HG03175 (cell line): ENCODE measurements at regions not wholly inside any gene's neighbourhood (a gene's known extent, or its start where the extent isn't known, plus 50 kb on each side); places are given as distances from the start of the nearest gene placed in this dataset.
"Not testable (repeated sequence)": the region's sequence is repeated elsewhere in the genome, so short reads cannot be mapped to it uniquely, and the experiment has no call there.

Experiments used
- ATAC-seq: cut with Tn5 transposase; IDR thresholded peaks from one replicate; pipeline ENCODE4 v1.9.1; 2021; ENCODE audit warnings: mild to moderate bottlenecking, moderate library complexity; ENCODE audit not compliant: unreplicated experiment

GRCh38 chr11:37391615-37392014 lies 793.6 kb upstream of the RAG2 start:
- ATAC-seq, result no peak

DNA sequence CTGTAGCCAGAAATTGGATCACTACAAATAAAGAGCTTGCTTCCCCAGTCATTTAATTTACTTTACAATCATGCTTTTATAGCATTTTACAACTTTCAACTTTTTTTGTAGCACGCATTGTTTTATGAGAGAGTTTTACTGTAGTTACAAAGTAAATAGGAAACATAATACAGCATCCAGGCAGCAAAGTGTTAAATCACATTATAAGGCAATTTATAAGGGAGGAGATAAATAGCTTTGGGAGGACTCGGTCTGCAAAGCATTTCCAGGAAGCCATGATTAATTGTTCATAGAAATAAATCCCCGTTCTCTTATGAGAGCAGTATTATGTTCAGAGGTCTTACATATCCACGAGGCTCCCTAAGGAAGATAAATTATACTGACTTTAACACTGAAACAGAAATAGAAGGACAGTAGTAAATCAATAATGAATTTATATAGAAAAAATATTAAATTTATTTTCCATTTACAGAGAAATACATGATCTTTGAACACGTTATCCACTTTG lies 792.6 kb upstream of the RAG2 start:
- no peak for ATAC-seq

DNA sequence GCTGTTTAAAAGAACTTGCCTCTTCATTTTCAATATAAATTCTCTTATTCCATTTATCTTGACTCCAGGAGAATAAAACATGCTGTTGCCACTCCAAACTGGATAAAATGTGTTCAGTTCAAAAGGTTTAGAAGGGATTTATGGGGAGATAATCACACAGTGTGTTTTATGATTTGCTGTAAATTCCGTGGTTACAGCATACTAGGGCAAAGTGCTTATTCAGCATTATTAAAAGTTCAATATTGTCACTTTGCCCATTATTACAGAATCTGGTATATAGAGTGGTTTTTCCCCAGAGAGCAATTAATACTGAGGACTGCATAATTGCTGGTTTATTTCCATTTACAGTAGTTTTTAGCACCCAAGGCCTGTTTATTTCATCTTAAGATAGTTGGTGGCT lies 780.9 kb upstream of the RAG2 start:
- no peak for ATAC-seq

- no peak for ATAC-seq
Measured at GRCh38 chr11:37372667-37373066, 774.6 kb upstream of the RAG2 start.

DNA sequence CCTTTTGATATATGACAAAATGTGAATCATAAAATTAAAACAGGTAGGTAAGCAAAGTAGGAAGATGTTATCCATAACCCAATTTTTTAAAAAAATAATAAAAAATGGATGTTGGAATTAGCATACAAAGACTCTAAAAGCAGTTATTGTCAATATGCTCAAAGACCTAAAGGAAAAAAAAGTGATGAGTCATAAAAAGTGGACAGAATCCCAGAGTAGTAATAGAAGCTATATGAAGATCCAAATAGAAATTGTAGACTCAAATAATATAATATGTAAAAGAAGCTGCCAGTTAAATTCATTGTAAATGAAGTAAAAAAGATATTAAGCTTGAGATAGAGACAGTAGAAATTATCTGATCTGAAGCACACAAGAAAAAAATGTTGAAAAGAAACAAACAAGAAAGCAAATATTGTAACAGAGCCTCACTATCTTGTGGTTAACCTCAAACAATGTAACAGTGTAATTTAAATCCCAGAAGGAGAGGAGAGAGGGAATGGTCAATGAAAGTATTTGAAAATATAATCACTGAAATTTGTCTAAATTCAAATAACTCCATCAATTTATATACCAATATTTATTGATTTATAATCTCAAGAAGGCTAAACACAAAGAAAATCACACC lies 773.4 kb upstream of the RAG2 start:
- ATAC-seq, result no peak

DNA sequence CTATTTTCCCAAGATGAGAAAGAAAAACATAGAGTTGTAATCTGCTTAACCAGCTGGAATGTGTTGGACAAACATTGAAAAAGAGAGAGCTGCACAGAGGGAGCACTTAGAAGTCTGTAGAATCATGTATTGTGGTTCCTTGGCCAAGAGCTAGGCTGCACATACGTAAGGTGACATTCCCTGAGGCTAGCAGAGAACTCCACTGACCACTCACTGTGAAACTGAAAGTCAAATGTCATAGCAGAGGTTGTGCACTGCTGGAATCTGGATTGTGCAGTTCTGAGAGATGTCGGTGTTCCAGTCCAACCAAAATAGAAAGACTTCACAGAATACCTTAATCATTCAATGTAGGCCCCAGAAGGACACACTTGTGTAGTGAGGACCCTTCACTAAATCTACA lies 772.8 kb upstream of the RAG2 start:
- ATAC-seq, result no peak

DNA sequence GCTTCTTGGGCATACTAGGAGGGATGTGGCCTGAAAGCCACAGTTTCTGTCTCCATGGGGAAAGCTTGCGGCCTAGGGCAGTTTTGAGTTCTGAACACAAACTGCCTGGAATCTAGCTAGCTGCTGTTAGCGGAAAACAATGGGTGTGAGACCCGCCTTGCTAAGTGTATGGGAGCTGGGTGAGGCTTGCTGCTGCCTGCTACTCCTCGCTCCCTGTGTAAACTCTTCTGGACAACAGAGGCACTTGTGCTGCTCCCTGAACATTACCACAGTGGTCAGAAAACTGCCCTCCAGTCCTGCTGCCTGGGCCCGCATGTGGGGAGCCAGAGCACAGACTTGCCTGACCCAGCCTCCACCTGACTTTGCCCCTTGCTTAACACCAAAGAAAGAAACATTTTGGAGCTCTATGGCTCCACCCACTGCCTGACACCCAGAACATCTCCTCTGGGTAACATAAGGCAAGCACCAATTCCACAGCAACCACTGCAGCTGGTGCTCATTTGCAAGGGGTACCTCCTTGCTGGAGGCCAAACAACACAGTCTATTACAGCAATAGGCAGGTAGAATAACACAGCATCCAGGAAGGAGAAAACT lies 766.3 kb upstream of the RAG2 start:
- ATAC-seq, result no peak

DNA sequence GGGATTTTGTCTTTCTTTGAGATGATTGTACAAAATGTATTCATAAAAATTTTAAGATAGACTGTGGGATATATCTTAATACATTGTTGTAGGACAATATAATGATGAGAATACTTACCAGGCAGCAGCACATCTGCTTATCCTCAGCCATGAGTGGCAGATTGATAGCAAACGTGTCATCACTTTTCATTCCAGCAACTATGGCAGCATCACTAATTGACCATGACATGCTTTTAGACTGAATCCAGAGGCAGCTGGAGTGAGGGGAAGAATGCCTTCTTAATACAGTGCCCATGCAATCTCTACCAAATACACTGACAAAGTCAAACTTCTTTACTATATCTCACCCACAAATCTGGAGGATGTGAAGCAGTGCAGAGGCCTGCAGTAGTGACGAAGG lies 755.2 kb upstream of the RAG2 start:
- ATAC-seq, result no peak

DNA sequence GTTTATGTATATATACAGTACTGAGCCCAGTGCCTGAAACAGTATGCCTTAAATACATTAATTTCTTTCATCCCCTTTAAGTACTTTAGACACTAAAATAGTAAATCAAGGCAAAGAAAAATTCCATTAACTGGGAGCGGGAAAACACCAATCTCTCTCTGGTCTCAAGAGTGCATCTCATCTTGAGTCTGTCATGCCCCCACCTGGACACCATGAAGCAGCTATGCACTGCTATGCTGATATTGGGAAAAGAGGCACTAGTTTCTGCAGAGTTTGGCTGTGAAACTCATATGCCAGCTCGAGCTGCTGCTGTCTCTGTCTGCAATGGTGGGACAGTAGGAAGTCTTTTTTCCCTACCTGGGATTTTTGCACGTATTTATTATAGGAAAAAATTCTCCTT lies 754.4 kb upstream of the RAG2 start:
- no peak for ATAC-seq

DNA sequence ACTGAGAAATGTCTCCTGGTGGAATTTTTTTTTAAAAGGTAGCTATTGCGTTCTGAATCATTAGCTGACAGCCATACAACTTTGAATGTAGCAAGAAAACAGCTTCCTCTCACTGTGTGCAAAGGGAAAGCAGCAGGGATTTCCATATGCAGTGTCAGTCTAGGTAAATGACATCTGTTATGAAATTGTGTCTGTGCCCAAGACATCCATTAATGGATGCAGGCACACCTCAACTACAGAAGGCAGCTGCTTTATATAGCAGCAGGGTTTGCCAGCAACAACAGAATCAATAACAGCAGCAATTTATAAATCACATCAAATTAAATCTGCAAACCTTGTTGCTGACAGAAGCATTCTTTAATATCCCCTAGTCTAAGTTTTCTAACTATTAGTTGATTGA lies 745.3 kb upstream of the RAG2 start:
- ATAC-seq, result no peak

- no peak for ATAC-seq
Measured at GRCh38 chr11:37336401-37336800, 738.4 kb upstream of the RAG2 start.

- ATAC-seq, result no peak
Measured at GRCh38 chr11:37333345-37333744, 735.3 kb upstream of the RAG2 start.

- no peak for ATAC-seq
Measured at GRCh38 chr11:37323843-37324242, 725.8 kb upstream of the RAG2 start.

GRCh38 chr11:37322333-37323194 lies 724.5 kb upstream of the RAG2 start:
- ATAC-seq, result no peak

DNA sequence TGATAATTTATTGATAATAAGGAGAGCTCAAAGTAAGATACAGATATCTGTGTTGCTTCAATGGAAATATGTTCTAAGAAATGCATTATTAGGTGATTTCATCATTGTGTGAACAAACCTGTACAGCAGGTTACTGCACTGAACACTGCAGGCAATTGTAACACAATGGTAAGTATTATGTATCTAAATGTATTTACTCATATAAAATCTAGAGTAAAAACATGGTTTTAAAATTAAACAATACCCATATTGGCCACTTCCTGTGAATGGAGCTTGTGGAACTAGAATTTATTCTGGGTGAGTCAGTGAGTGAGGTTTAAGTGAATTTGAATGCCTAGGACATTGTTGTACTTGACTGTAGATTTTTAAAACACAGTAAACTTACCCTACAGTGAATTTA lies 722.9 kb upstream of the RAG2 start:
- no peak for ATAC-seq

DNA sequence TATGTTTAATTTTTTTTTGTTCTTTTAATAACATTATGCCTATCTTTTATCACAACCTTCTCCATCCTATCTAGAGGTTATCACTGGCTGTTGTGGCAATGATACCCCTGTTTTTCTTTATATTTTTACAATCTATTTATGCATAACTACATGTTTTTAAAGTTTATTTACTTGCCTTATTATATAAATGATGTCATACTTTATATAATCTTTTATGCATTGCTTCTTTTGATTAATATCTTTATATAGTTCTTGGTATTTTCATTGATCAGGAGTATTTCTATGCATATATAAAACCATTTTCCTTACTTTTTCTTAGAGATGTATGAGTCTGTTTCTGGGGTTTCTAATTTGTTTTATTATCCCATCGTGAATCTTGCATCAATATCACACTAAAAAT lies 719.8 kb upstream of the RAG2 start:
- ATAC-seq, result no peak

GRCh38 chr11:37313266-37313665 lies 715.2 kb upstream of the RAG2 start:
- no peak for ATAC-seq

- no peak for ATAC-seq
Measured at GRCh38 chr11:37306563-37306962, 708.5 kb upstream of the RAG2 start.

GRCh38 chr11:37301405-37301804 lies 703.4 kb upstream of the RAG2 start:
- not testable (repeated sequence) for ATAC-seq

- no peak for ATAC-seq
Measured at GRCh38 chr11:37298173-37298572, 700.1 kb upstream of the RAG2 start.

DNA sequence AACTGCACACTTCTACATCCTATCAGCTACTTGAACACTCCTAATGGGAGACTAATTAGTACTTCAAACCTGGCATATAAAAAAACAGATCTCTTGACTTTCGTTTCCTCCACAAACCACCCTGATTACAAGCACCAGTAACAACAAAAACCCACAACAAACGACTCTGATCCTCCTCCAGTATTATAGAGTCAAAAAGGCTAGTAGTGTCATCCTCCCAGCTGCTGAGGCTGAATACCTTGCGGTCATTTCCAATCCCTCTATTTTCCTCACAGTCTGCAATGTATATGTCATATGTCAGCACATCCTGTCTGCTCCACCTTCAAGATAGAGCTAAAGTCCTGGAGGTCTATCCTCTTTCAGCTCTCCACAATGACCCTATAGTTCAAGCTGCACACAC lies 688.9 kb upstream of the RAG2 start:
- no peak for ATAC-seq

DNA sequence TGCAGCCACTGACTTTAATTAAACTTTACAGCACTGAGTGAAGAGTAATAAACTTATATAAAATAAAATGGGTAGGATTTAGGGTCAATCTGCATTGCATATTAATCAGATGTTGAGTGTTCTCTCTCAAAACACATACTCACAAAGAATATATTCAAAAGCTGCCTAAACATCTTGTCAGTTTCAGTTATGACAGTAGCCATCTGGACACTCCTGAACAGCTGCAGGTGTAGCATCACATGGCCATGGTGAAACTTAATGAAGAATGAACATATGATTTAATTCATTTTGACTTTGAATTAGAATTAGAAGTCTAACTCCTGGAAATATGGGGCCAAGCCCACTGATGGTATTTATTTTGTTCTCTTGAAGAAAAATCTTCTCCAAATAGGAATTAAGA lies 684.3 kb upstream of the RAG2 start:
- ATAC-seq, result no peak
